Colonic mucosa (tissue), 4 donors: ENCODE measurements at regions not wholly inside any gene's neighbourhood (a gene's known extent, or its start where the extent isn't known, plus 50 kb on each side); places are given as distances from the start of the nearest gene placed in this dataset.

Source experiments
- DNase-seq: peaks from one replicate; pipeline ENCODE4 v3.0.0-alpha.2; 2020
- H3K27ac ChIP-seq: fragments of 200-600 bp; one replicate; pipeline ENCODE4 v1.8.0; 2021
- H3K27me3 ChIP-seq: fragments of 200-600 bp; one replicate; pipeline ENCODE4 v1.8.0; 2021
- H3K36me3 ChIP-seq: fragments of 200-600 bp; one replicate; pipeline ENCODE4 v1.8.0; 2021
- H3K4me1 ChIP-seq: fragments of 200-600 bp; one replicate; pipeline ENCODE4 v1.8.0; 2021; ENCODE audit warnings: mild to moderate bottlenecking
- H3K4me3 ChIP-seq: fragments of 200-600 bp; one replicate; pipeline ENCODE4 v1.8.0; 2021
- H3K9ac ChIP-seq, 2 donors: one replicate each; pipeline ENCODE4 v1.7.0; 2013; ENCODE audit warnings: control low read depth in 2 of 2, low read depth in 2 of 2, low read length in 2 of 2
- H3K9me3 ChIP-seq: fragments of 200-600 bp; one replicate; pipeline ENCODE4 v1.8.0; 2021
- intact Hi-C: fragments of 100-400 bp; cut with DNase I; formaldehyde crosslinking; loops from one replicate; pipeline ENCODE4 v1.14.1; 2022
- TF ChIP-seq, protein P1 (sequence below): fragments of 200-600 bp; IDR thresholded peaks from one replicate; pipeline ENCODE4 v1.8.0; 2022; ENCODE audit warnings: antibody characterized with exemption, mild to moderate bottlenecking
- donor health status: healthy.
- donor health status: DM: no; HTN: no; CAD: no.
- donor health status: DM: no; HTN: no; CAD: no.

DNA sequence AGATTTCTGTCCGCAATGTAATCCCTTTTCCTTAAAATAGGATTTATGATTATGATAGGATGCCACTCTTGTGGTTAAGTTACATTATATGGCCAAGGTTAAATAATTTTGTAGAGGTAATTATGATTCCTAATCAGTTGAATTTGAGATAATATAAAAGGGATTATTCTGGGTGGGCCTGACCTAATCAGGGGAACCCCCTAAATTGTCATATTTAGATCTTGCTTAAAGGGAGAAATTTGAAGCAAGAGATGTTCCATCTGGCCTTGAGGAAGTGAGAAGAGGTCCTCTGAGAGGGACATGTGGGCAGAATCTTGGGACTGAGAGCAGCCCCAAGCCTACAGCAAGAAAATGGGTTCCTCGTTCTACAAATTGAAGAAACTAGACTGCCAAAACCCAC is 1550.1 kb upstream of the TENM4 start:
- H3K27me3 ChIP-seq: no peaks in the 10 kb centered on the region
- intact Hi-C loops: no loop called here
- no peak overlapping the region for H3K27ac ChIP-seq
- TF ChIP-seq, protein P1, sequence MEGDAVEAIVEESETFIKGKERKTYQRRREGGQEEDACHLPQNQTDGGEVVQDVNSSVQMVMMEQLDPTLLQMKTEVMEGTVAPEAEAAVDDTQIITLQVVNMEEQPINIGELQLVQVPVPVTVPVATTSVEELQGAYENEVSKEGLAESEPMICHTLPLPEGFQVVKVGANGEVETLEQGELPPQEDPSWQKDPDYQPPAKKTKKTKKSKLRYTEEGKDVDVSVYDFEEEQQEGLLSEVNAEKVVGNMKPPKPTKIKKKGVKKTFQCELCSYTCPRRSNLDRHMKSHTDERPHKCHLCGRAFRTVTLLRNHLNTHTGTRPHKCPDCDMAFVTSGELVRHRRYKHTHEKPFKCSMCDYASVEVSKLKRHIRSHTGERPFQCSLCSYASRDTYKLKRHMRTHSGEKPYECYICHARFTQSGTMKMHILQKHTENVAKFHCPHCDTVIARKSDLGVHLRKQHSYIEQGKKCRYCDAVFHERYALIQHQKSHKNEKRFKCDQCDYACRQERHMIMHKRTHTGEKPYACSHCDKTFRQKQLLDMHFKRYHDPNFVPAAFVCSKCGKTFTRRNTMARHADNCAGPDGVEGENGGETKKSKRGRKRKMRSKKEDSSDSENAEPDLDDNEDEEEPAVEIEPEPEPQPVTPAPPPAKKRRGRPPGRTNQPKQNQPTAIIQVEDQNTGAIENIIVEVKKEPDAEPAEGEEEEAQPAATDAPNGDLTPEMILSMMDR: no peak
- H3K9ac ChIP-seq: no peak overlapping the region
- DNase-seq: no peak
- H3K4me1 ChIP-seq: no peaks in the 10 kb centered on the region
- H3K4me3 ChIP-seq: no peak overlapping the region
- H3K9me3 ChIP-seq: no peaks in the 10 kb centered on the region
- H3K36me3 ChIP-seq: no peaks in the 10 kb centered on the region

DNA sequence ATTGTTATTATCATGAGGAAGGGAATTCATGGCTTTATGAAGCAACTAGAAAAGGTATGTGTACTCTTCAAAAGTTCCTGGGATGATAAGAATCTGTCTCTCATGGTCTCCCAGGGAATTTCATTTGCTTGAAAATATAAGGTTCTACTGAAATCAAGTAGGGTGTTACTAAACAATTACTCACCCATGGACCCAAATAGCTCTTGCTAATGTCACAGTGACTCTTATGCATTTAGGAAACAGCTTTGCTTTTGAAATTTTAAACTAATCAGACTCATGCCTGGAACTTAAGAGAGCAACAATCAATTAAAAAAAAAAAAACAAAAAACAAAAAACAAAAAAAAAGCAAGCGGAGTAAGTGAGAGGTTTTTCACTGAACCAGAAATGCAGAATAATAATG is 1546.3 kb upstream of the TENM4 start:
- Histone ChIP-seq H3K4me1 (no peaks in the 10 kb centered on the region), H3K27me3 (no peaks in the 10 kb centered on the region), H3K4me3 (no peak overlapping the region), H3K36me3 (no peaks in the 10 kb centered on the region), H3K27ac (no peak overlapping the region), H3K9me3 (no peaks in the 10 kb centered on the region), H3K9ac (no peak overlapping the region)
- TF ChIP-seq, protein P1: no peak
- intact Hi-C loops: no loop called here
- DNase-seq: no peak

DNA sequence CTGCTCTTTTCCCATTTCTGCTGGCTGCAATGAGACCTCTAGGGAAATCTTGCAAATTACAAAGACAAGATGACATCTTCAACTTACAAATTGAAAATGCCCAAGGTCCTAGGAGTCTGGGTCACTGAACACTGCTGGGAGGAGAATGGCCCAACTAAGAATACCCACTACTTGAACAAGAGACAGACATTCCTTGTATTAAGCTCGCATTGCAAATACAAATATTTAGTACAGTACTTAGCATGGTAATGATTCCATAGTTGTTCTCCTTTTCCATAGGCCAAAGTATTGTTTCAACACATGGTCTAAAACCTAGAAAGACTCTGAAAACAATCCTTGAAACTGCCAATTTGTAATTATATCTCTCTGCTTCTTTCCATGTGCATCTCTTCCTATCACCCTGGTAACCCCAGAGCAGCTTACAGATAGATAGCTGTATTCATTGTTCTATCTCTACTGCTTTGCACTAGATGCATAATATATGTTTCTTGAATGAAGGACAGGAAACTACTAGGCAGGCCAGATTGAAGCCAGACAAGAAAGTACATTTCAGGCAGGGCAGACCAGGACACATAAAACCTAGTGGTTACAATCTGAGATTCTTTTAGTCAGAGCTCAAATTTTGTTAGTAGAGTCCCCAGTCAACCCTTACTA is 1545.7 kb upstream of the TENM4 start:
- Histone ChIP-seq H3K9me3 (no peaks in the 10 kb centered on the region), H3K4me3 (no peak overlapping the region), H3K9ac (no peak overlapping the region), H3K27ac (no peak overlapping the region), H3K36me3 (no peaks in the 10 kb centered on the region), H3K27me3 (no peaks in the 10 kb centered on the region), H3K4me1 (no peaks in the 10 kb centered on the region)
- DNase-seq: no peak
- intact Hi-C loops: no loop called here
- TF ChIP-seq, protein P1: no peak

DNA sequence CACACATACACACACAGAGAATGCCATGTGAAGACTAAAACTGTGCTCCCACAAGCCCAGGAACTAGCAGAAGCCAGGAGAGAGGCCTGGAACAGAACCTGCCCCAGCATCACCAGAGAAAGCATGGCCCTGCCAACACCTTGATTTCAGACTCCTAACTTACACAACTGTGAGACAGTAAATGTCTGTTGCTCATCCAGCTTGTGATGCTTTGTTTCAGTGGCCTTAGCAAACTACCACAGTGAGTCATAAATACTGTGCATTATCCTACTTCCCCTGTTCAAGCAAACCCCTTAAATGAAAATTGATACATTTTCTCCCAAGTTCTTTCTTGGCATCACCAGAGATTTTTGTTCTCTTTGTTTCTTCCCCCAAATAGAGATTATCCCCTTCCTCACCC is 1539.4 kb upstream of the TENM4 start:
- no peak overlapping the region for H3K9ac ChIP-seq
- H3K4me1 ChIP-seq: no peaks in the 10 kb centered on the region
- TF ChIP-seq, protein P1: no peak
- H3K27ac ChIP-seq: no peak overlapping the region
- no peaks in the 10 kb centered on the region for H3K9me3 ChIP-seq
- no peak overlapping the region for H3K4me3 ChIP-seq
- H3K27me3 ChIP-seq: no peaks in the 10 kb centered on the region
- intact Hi-C loops: no loop called here
- no peaks in the 10 kb centered on the region for H3K36me3 ChIP-seq
- no peak for DNase-seq

DNA sequence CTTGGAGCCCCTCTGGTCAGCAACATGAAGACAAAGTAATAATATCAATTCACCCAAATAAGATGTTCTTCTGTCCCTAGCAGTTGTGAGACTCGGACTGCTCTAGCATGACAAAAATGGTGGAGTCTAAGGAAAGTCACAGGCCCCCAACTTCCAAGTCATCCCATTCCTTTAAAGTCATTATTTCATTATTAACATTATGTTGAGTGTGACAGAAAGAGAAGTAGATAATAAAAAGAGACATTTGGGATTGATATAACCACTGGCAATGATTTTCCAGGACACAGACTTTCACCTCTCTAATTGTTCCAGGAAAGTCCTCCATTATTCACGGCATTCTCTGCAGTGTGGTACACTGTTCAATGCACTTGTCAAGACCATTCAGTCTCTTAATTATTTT is 1533.0 kb upstream of the TENM4 start:
- no peak for DNase-seq
- TF ChIP-seq, protein P1: no peak
- no peaks in the 10 kb centered on the region for H3K9me3 ChIP-seq
- H3K9ac ChIP-seq: no peak overlapping the region
- intact Hi-C loops: no loop called here
- H3K4me1 ChIP-seq: no peaks in the 10 kb centered on the region
- H3K27me3 ChIP-seq: no peaks in the 10 kb centered on the region
- H3K36me3 ChIP-seq: no peaks in the 10 kb centered on the region
- H3K4me3 ChIP-seq: no peak overlapping the region
- H3K27ac ChIP-seq: no peak overlapping the region
